SU-DHL-6 (cell line): ENCODE measurements at regions not wholly inside any gene's neighbourhood (a gene's known extent, or its start where the extent isn't known, plus 50 kb on each side); places are given as distances from the start of the nearest gene placed in this dataset.

Experiments
- EZH2phosphoT487 ChIP-seq: fragments of 200-600 bp; sonication (generic), shearing (Covaris generic); conservative IDR thresholded peaks from 2 replicates; pipeline ENCODE4 v1.6.1; 2018; ENCODE audit warnings: mild to moderate bottlenecking, antibody characterized with exemption, low read length, moderate library complexity, mixed read lengths
- TF ChIP-seq, protein P1 (sequence below): fragments of 200-600 bp; sonication (generic); IDR thresholded peaks from one replicate; pipeline ENCODE4 v1.5.1; 2017; ENCODE audit warnings: antibody characterized with exemption, mild to moderate bottlenecking, low read length, moderate library complexity; ENCODE audit not compliant: insufficient read depth, poor library complexity, severe bottlenecking

DNA sequence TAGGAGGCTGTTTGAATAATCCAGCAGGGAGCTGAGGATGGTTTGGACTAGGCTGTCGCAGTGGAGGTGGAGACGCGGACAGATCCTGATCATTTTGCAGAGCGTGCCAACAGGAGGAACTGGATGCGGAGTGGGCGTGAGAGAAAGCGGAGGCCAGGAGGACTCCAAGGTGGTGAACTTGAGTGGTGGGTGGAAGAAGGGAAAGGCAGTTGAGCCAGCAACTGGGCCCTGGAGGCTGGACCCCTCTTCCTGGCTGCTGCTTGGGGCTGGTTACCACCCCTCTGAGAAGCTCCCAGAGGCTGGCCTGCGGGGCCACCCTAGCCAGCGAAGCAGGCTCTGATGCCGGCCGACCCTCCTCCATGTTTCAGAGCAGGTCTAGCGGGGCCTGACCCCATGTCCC, 56.8 kb upstream of the KCNA1 start:
- TF ChIP-seq, protein P1, sequence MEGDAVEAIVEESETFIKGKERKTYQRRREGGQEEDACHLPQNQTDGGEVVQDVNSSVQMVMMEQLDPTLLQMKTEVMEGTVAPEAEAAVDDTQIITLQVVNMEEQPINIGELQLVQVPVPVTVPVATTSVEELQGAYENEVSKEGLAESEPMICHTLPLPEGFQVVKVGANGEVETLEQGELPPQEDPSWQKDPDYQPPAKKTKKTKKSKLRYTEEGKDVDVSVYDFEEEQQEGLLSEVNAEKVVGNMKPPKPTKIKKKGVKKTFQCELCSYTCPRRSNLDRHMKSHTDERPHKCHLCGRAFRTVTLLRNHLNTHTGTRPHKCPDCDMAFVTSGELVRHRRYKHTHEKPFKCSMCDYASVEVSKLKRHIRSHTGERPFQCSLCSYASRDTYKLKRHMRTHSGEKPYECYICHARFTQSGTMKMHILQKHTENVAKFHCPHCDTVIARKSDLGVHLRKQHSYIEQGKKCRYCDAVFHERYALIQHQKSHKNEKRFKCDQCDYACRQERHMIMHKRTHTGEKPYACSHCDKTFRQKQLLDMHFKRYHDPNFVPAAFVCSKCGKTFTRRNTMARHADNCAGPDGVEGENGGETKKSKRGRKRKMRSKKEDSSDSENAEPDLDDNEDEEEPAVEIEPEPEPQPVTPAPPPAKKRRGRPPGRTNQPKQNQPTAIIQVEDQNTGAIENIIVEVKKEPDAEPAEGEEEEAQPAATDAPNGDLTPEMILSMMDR: no peak
- TF ChIP-seq EZH2phosphoT487: no peak
